ENCODE measurements at regions not wholly inside any gene's neighbourhood (a gene's known extent, or its start where the extent isn't known, plus 50 kb on each side); places are given as distances from the start of the nearest gene placed in this dataset.

DNA sequence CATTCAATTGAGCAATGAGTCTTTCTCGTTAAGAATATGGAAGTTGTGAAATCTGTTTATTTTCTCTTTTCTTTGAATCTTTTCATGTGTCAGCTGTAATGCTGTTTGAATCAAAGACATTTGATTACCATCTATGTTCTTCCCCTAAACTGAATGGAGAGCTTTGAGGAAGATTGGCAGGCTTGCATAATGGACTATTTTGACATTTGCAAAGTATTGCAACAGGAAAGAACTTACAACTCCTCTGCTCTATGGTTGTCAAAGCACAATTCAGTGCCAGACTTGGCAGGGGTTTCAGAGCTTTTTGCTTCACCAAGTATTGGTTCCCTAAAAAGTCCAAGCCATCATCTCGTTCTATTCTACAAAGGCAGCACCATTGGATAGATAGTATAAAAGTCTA, 549.0 kb upstream of the NUDT12 start:
- no peak for TF ChIP-seq GATA2 (IDR thresholded peaks at IDR 0.05; ENCODE audit: low read depth, low read length)
- TF ChIP-seq GATA3 (IDR thresholded peaks at IDR 0.05; ENCODE audit: low read depth, low read length): no peak
